C4-2B (cell line): ENCODE measurements at regions not wholly inside any gene's neighbourhood (a gene's known extent, or its start where the extent isn't known, plus 50 kb on each side); places are given as distances from the start of the nearest gene placed in this dataset.
"Not testable (repeated sequence)": the region's sequence is repeated elsewhere in the genome, so short reads cannot be mapped to it uniquely, and the experiment has no call there.

Experiments used
- H3K27ac ChIP-seq: fragments of 450-650 bp; 2 replicates; pipeline ENCODE4 v1.5.1; 2017
- ZFX ChIP-seq: fragments of 450-650 bp; IDR thresholded peaks from 2 replicates; pipeline ENCODE4 v1.6.1; 2017
- TF ChIP-seq, protein P1 (sequence below): fragments of 450-650 bp; conservative IDR thresholded peaks from 2 replicates; pipeline ENCODE4 v1.5.1; 2017; ENCODE audit warnings: mild to moderate bottlenecking

- H3K27ac ChIP-seq: no peak overlapping the region
Observed at GRCh38 chr3:147507638-147508286, 98.6 kb downstream of the ZIC1 start.

GRCh38 chr3:147509448-147509847 lies 100.3 kb downstream of the ZIC1 start:
- TF ChIP-seq ZFX: no peak
- no peak overlapping the region for H3K27ac ChIP-seq

More at GRCh38 chr3:147507638-147508286, 98.6 kb downstream of the ZIC1 start:
- no peak for TF ChIP-seq ZFX
- TF ChIP-seq, protein P1, sequence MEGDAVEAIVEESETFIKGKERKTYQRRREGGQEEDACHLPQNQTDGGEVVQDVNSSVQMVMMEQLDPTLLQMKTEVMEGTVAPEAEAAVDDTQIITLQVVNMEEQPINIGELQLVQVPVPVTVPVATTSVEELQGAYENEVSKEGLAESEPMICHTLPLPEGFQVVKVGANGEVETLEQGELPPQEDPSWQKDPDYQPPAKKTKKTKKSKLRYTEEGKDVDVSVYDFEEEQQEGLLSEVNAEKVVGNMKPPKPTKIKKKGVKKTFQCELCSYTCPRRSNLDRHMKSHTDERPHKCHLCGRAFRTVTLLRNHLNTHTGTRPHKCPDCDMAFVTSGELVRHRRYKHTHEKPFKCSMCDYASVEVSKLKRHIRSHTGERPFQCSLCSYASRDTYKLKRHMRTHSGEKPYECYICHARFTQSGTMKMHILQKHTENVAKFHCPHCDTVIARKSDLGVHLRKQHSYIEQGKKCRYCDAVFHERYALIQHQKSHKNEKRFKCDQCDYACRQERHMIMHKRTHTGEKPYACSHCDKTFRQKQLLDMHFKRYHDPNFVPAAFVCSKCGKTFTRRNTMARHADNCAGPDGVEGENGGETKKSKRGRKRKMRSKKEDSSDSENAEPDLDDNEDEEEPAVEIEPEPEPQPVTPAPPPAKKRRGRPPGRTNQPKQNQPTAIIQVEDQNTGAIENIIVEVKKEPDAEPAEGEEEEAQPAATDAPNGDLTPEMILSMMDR: no peak

GRCh38 chr3:147513785-147514184 lies 104.6 kb downstream of the ZIC1 start:
- no peak overlapping the region for H3K27ac ChIP-seq
- TF ChIP-seq ZFX: no peak
- TF ChIP-seq, protein P1: no peak

DNA sequence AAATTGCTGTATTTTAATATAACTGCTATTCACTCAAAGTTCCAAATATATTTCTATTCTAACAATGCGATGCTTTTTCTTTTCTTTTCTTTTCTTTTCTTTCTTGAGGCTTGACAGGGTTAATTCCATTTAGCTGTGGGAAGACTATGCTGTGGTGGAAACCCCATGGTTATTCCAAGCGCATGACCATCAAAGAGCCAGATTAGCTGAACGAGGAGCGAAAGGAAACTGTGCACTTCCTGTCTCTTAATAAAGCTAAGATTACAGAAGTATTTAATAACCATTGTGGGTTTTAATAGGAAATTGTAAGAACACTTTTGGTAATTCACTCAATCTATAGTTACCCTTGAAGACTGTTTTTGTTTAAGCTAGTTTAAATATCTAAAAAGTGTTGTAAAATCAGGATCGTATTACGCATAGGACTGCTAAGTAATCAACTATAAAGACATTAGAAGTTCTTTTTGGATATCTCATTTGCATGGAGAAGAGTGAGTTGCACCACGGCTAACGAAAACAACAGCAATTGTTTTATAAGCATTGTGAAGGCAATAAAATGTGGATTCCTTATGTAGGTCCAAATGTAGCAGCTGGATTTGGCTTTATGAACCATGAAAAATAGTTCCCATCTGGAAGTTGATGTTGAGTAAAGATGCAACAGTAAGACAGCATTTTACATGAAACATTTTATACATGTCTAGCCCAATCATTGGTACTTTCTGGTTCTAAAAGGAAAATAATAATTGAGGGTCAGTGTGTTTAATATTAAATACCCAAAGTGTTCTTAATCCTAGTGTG lies 105.4 kb downstream of the ZIC1 start:
- H3K27ac ChIP-seq: no peak overlapping the region
- TF ChIP-seq, protein P1: no peak
- TF ChIP-seq ZFX: no peak

DNA sequence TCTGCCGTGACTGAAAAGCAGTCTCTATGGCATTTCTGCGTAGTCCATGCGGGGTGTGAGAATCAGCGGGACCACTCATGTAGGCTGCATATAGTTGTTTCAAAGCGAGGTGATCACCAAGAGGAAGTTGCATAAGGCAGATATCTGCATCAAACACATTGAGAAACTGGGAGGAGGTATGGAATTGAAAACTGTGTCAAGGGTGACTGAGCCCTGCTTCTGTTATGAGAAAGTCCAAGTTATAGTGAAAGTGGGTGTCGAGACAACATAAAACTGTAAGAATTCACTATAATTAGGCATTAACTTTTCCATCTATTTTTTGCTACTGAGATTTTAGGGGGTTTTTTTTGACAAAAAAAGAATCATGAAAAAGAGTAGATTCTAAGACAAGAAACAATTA lies 109.3 kb downstream of the ZIC1 start:
- H3K27ac ChIP-seq: no peak overlapping the region
- TF ChIP-seq, protein P1: no peak
- TF ChIP-seq ZFX: no peak

DNA sequence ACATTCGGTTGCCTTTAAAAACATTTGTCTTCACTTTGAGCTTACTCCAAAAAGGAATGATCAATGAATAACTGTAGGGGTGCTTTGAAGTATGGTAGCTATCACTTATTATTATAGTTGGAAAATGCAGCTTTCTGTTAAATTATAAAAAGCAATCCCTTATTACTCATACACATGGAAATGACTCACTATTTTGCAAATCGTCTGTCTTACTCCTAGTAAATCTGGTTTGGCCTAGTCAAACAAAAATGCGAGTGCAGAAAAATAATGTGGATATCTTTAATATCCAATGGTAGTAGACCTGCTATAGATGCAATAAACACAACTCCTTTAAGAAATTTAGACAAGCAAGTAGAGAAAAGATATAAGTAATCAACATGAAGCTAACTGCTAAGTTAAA lies 112.5 kb downstream of the ZIC1 start:
- TF ChIP-seq, protein P1: no peak
- no peak for TF ChIP-seq ZFX
- H3K27ac ChIP-seq: no peak overlapping the region

- H3K27ac ChIP-seq: not testable (repeated sequence)
Observed at GRCh38 chr3:147522780-147523179, 113.6 kb downstream of the ZIC1 start.

GRCh38 chr3:147529551-147529950 lies 120.4 kb downstream of the ZIC1 start:
- TF ChIP-seq ZFX: no peak
- TF ChIP-seq, protein P1: no peak
- H3K27ac ChIP-seq: no peak overlapping the region
